ENCODE measurements at regions not wholly inside any gene's neighbourhood (a gene's known extent, or its start where the extent isn't known, plus 50 kb on each side); places are given as distances from the start of the nearest gene placed in this dataset.
"Not testable (repeated sequence)": the region's sequence is repeated elsewhere in the genome, so short reads cannot be mapped to it uniquely, and the experiment has no call there.

- no peak for TF ChIP-seq JUND (IDR thresholded peaks at IDR 0.05; ENCODE audit: low read depth)
- no peak for DNase-seq (ENCODE audit: low read depth in 1 of 2, low spot score in 1 of 2)
- in situ Hi-C loops (cut with HindIII; ENCODE audit: low pct_unique_long_range_greater_than_20kb, low sequenced_read_pairs): no loop called here
Observed at GRCh38 chr5:125226825-125227224, 480.4 kb upstream of the ZNF608 start.

- DNase-seq (ENCODE audit: low read depth in 1 of 2, low spot score in 1 of 2): peak in 1 of 2 experiments; percentile 50
- in situ Hi-C loops (cut with HindIII; ENCODE audit: low pct_unique_long_range_greater_than_20kb, low sequenced_read_pairs): no loop called here
- TF ChIP-seq JUND (IDR thresholded peaks at IDR 0.05; ENCODE audit: low read depth): no peak
Observed at GRCh38 chr5:125227333-125228095, 481.1 kb upstream of the ZNF608 start.

- no peak for DNase-seq (ENCODE audit: low read depth in 1 of 2, low spot score in 1 of 2)
- in situ Hi-C loops (cut with HindIII; ENCODE audit: low pct_unique_long_range_greater_than_20kb, low sequenced_read_pairs): no loop called here
- no peak for TF ChIP-seq JUND (IDR thresholded peaks at IDR 0.05; ENCODE audit: low read depth)
Observed at GRCh38 chr5:125228363-125229070, 482.1 kb upstream of the ZNF608 start.

GRCh38 chr5:125229556-125229955 lies 483.1 kb upstream of the ZNF608 start:
- in situ Hi-C loops (cut with HindIII; ENCODE audit: low pct_unique_long_range_greater_than_20kb, low sequenced_read_pairs): no loop called here
- no peak for DNase-seq (ENCODE audit: low read depth in 1 of 2, low spot score in 1 of 2)

GRCh38 chr5:125232779-125233230 lies 486.4 kb upstream of the ZNF608 start:
- in situ Hi-C loops (cut with HindIII; ENCODE audit: low pct_unique_long_range_greater_than_20kb, low sequenced_read_pairs): no loop called here
- TF ChIP-seq JUND (IDR thresholded peaks at IDR 0.05; ENCODE audit: low read depth): no peak
- DNase-seq (ENCODE audit: low read depth in 1 of 2, low spot score in 1 of 2): no peak

More at GRCh38 chr5:125229556-125229955, 483.1 kb upstream of the ZNF608 start:
- no peak for TF ChIP-seq JUND (IDR thresholded peaks at IDR 0.05; ENCODE audit: low read depth)

GRCh38 chr5:125233944-125234343 lies 487.5 kb upstream of the ZNF608 start:
- no peak for TF ChIP-seq JUND (IDR thresholded peaks at IDR 0.05; ENCODE audit: low read depth)
- in situ Hi-C loops (cut with HindIII; ENCODE audit: low pct_unique_long_range_greater_than_20kb, low sequenced_read_pairs): no loop called here
- DNase-seq (ENCODE audit: low read depth in 1 of 2, low spot score in 1 of 2): no peak

- in situ Hi-C loops (cut with HindIII; ENCODE audit: low pct_unique_long_range_greater_than_20kb, low sequenced_read_pairs): no loop called here
- no peak for DNase-seq (ENCODE audit: low read depth in 1 of 2, low spot score in 1 of 2)
- no peak for TF ChIP-seq JUND (IDR thresholded peaks at IDR 0.05; ENCODE audit: low read depth)
Observed at GRCh38 chr5:125236007-125236406, 489.6 kb upstream of the ZNF608 start.

GRCh38 chr5:125236981-125237380 lies 490.5 kb upstream of the ZNF608 start:
- in situ Hi-C loops (cut with HindIII; ENCODE audit: low pct_unique_long_range_greater_than_20kb, low sequenced_read_pairs): no loop called here
- no peak for DNase-seq (ENCODE audit: low read depth in 1 of 2, low spot score in 1 of 2)
- no peak for TF ChIP-seq JUND (IDR thresholded peaks at IDR 0.05; ENCODE audit: low read depth)

GRCh38 chr5:125244531-125244930 lies 498.1 kb upstream of the ZNF608 start:
- no peak for TF ChIP-seq JUND (IDR thresholded peaks at IDR 0.05; ENCODE audit: low read depth)
- DNase-seq (ENCODE audit: low read depth in 1 of 2, low spot score in 1 of 2): no peak
- in situ Hi-C loops (cut with HindIII; ENCODE audit: low pct_unique_long_range_greater_than_20kb, low sequenced_read_pairs): no loop called here

GRCh38 chr5:125245216-125245615 lies 498.8 kb upstream of the ZNF608 start:
- in situ Hi-C loops (cut with HindIII; ENCODE audit: low pct_unique_long_range_greater_than_20kb, low sequenced_read_pairs): no loop called here
- DNase-seq (ENCODE audit: low read depth in 1 of 2, low spot score in 1 of 2): no peak
- no peak for TF ChIP-seq JUND (IDR thresholded peaks at IDR 0.05; ENCODE audit: low read depth)

- TF ChIP-seq JUND (IDR thresholded peaks at IDR 0.05; ENCODE audit: low read depth): no peak
- in situ Hi-C loops (cut with HindIII; ENCODE audit: low pct_unique_long_range_greater_than_20kb, low sequenced_read_pairs): no loop called here
- DNase-seq (ENCODE audit: low read depth in 1 of 2, low spot score in 1 of 2): peak in 1 of 2 experiments; percentile 11
Observed at GRCh38 chr5:125249400-125249799, 503.0 kb upstream of the ZNF608 start.

- in situ Hi-C loops (cut with HindIII; ENCODE audit: low pct_unique_long_range_greater_than_20kb, low sequenced_read_pairs): no loop called here
- TF ChIP-seq JUND (IDR thresholded peaks at IDR 0.05; ENCODE audit: low read depth): no peak
- no peak for DNase-seq (ENCODE audit: low read depth in 1 of 2, low spot score in 1 of 2)
Observed at GRCh38 chr5:125251703-125252102, 505.3 kb upstream of the ZNF608 start.

- DNase-seq (ENCODE audit: low read depth in 1 of 2, low spot score in 1 of 2); in situ Hi-C loops (cut with HindIII; ENCODE audit: low pct_unique_long_range_greater_than_20kb, low sequenced_read_pairs): not testable (repeated sequence)
Observed at GRCh38 chr5:125253634-125254033, 507.2 kb upstream of the ZNF608 start.
